GM21367 (cell line): ENCODE measurements at regions not wholly inside any gene's neighbourhood (a gene's known extent, or its start where the extent isn't known, plus 50 kb on each side); places are given as distances from the start of the nearest gene placed in this dataset.

Experiments used
- ATAC-seq: cut with Tn5 transposase; IDR thresholded peaks from one replicate; pipeline ENCODE4 v1.9.1; 2021; ENCODE audit not compliant: unreplicated experiment

GRCh38 chr4:63526251-63526650, 883.0 kb downstream of the TECRL start:
- ATAC-seq = no peak

GRCh38 chr4:63524764-63525163, 884.5 kb downstream of the TECRL start:
- no peak for ATAC-seq

GRCh38 chr4:63505714-63506460, 903.4 kb downstream of the TECRL start:
- ATAC-seq = no peak

- no peak for ATAC-seq
Observed at GRCh38 chr4:63493265-63493664, 916.0 kb downstream of the TECRL start.

- ATAC-seq = no peak
Observed at GRCh38 chr4:63492515-63492914, 916.7 kb downstream of the TECRL start.

- no peak for ATAC-seq
Observed at GRCh38 chr4:63464393-63464792, 944.9 kb downstream of the TECRL start.

GRCh38 chr4:63460075-63460474, 949.2 kb downstream of the TECRL start:
- no peak for ATAC-seq

GRCh38 chr4:63459329-63459728, 949.9 kb downstream of the TECRL start:
- ATAC-seq = no peak

GRCh38 chr4:63458010-63458409, 951.2 kb downstream of the TECRL start:
- ATAC-seq = no peak

- ATAC-seq = no peak
Observed at GRCh38 chr4:63440236-63440635, 969.0 kb downstream of the TECRL start.

GRCh38 chr4:63430105-63430504, 979.1 kb downstream of the TECRL start:
- no peak for ATAC-seq

- no peak for ATAC-seq
Observed at GRCh38 chr4:63396269-63396668, 1013.0 kb downstream of the TECRL start.

GRCh38 chr4:63393544-63393943, 1015.7 kb downstream of the TECRL start:
- ATAC-seq = no peak

GRCh38 chr4:63379750-63380522, 1029.3 kb downstream of the TECRL start:
- ATAC-seq = no peak

GRCh38 chr4:63371001-63371400, 1038.2 kb downstream of the TECRL start:
- no peak for ATAC-seq

- ATAC-seq = no peak
Observed at GRCh38 chr4:63361628-63362027, 1047.6 kb downstream of the TECRL start.

- no peak for ATAC-seq
Observed at GRCh38 chr4:63361066-63361465, 1048.2 kb downstream of the TECRL start.

GRCh38 chr4:63349674-63350025, 1059.6 kb downstream of the TECRL start:
- no peak for ATAC-seq

GRCh38 chr4:63348735-63349673, 1060.2 kb downstream of the TECRL start:
- ATAC-seq = no peak

GRCh38 chr4:63325140-63325539, 1084.1 kb downstream of the TECRL start:
- no peak for ATAC-seq

- no peak for ATAC-seq
Observed at GRCh38 chr4:63316633-63317032, 1092.6 kb downstream of the TECRL start.
